C1 segment of cervical spinal cord (tissue), 14 donors: ENCODE measurements at regions not wholly inside any gene's neighbourhood (a gene's known extent, or its start where the extent isn't known, plus 50 kb on each side); places are given as distances from the start of the nearest gene placed in this dataset.

Experiments used
- DNase-seq, 14 donors: peaks; one replicate each; lab custom pipeline; 2025; lab: John Stamatoyannopoulos, UW

GRCh38 chr7:15764010-15764409, 77.5 kb upstream of the MEOX2 start:
- no peak for DNase-seq

- no peak for DNase-seq
These were observed 70.8 kb upstream of the MEOX2 start for GRCh38 chr7:15757041-15758000.

- no peak for DNase-seq
These were observed 68.6 kb upstream of the MEOX2 start for GRCh38 chr7:15755061-15755460.

- DNase-seq = no peak
These were observed 67.5 kb upstream of the MEOX2 start for GRCh38 chr7:15753887-15754579.

- DNase-seq = no peak
These were observed 65.9 kb upstream of the MEOX2 start for GRCh38 chr7:15752377-15752776.

- no peak for DNase-seq
These were observed 64.8 kb upstream of the MEOX2 start for GRCh38 chr7:15751191-15751701.

GRCh38 chr7:15750727-15751126, 64.2 kb upstream of the MEOX2 start:
- no peak for DNase-seq

- no peak for DNase-seq
These were observed 63.1 kb upstream of the MEOX2 start for GRCh38 chr7:15749631-15750030.

- no peak for DNase-seq
These were observed 61.2 kb upstream of the MEOX2 start for GRCh38 chr7:15747712-15748111.

GRCh38 chr7:15747301-15747700, 60.8 kb upstream of the MEOX2 start:
- DNase-seq = peak in 3 of 14 donors; percentile 5 to 18 (median 7)

GRCh38 chr7:15743926-15744480, 57.5 kb upstream of the MEOX2 start:
- no peak for DNase-seq

GRCh38 chr7:15737601-15738000, 51.1 kb upstream of the MEOX2 start:
- DNase-seq = no peak
